Muscle layer of duodenum (tissue), 2 donors: ENCODE measurements at regions not wholly inside any gene's neighbourhood (a gene's known extent, or its start where the extent isn't known, plus 50 kb on each side); places are given as distances from the start of the nearest gene placed in this dataset.

ENCODE experiments used
- H3K27ac ChIP-seq: one replicate; pipeline ENCODE4 v1.7.0; 2013; ENCODE audit warnings: mild to moderate bottlenecking, low read length
- H3K27me3 ChIP-seq: one replicate; pipeline ENCODE4 v1.7.0; 2013; ENCODE audit warnings: low read depth, mild to moderate bottlenecking, control low read depth, low read length
- H3K36me3 ChIP-seq, 2 donors: one replicate each; pipeline ENCODE4 v1.7.0; 2013; ENCODE audit warnings: low read length in 2 of 2, control low read depth in 1 of 2, mild to moderate bottlenecking in 1 of 2; ENCODE audit not compliant: insufficient read depth in 2 of 2, control insufficient read depth in 1 of 2
- H3K4me1 ChIP-seq, 2 donors: one replicate each; pipeline ENCODE4 v1.7.0; 2013; ENCODE audit warnings: low read length in 2 of 2, mild to moderate bottlenecking in 2 of 2, control low read depth in 1 of 2, moderate library complexity in 1 of 2; ENCODE audit not compliant: insufficient read depth in 2 of 2, control insufficient read depth in 1 of 2
- H3K4me3 ChIP-seq, 2 donors: one replicate each; pipeline ENCODE4 v1.7.0; 2013; ENCODE audit warnings: low read length in 2 of 2, low read depth in 1 of 2, mild to moderate bottlenecking in 1 of 2
- H3K9me3 ChIP-seq, 2 donors: one replicate each; pipeline ENCODE4 v1.7.0; 2013; ENCODE audit warnings: low read length in 2 of 2, control low read depth in 1 of 2, mild to moderate bottlenecking in 1 of 2; ENCODE audit not compliant: control insufficient read depth in 1 of 2
- donor health status: healthy.

- Histone ChIP-seq H3K9me3 (no peaks in the 10 kb centered on the region), H3K27me3 (no peaks in the 10 kb centered on the region), H3K4me3 (no peak overlapping the region), H3K36me3 (no peaks in the 10 kb centered on the region), H3K4me1 (no peaks in the 10 kb centered on the region), H3K27ac (no peak overlapping the region)
Observed at GRCh38 chr12:87879141-87879540, 150.1 kb downstream of the C12orf50 start.

DNA sequence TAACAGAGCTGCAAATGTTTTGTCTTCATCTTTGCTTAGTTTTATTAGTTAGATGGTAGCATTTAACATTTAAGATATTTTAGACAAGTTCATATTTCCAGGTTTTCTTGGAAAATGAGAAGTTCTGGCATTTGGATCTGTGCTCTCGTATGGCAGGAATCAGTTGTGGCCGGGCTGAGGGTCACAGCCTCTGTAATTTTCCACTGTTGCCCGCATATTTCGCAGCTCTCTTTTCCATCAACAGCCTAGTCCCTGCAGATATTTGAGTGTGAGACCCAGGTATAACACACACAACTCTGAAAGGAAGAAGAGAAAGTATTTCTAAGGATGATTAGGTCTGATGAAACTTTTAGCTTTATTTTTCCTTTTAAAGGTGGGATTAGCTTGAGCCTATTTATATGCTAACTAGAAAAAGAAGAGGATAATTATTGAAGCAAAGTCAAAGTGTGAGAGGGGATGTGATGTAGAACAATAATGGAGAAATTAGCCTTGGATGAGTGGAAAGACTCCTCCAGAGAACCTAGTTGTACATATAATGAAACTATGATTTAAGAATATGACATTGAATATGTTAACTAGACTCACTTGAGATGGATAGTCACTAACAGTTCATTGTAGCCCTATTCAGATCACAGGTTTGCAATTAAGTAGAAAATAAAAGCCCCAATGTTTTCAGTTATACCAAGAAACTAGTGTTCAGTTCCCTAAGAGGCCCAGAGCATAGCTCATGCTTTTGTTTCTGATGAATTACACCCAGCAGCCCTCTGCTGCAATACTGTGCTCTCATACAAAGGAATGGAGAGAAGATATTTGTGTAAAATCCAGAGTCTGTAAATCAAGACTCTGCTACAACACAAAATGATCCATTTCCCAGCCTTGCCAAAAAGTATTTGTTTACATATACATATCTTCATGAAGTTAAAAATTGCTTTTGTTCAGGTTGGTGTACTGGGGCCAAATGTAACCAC lies 158.4 kb downstream of the C12orf50 start:
- no peak overlapping the region for H3K4me3 ChIP-seq
- no peaks in the 10 kb centered on the region for H3K36me3 ChIP-seq
- H3K27ac ChIP-seq = no peak overlapping the region
- peaks cover 0 to 5% of the 10 kb centered on the region in 2 donors for H3K4me1 ChIP-seq
- no peaks in the 10 kb centered on the region for H3K9me3 ChIP-seq
- H3K27me3 ChIP-seq = no peaks in the 10 kb centered on the region

DNA sequence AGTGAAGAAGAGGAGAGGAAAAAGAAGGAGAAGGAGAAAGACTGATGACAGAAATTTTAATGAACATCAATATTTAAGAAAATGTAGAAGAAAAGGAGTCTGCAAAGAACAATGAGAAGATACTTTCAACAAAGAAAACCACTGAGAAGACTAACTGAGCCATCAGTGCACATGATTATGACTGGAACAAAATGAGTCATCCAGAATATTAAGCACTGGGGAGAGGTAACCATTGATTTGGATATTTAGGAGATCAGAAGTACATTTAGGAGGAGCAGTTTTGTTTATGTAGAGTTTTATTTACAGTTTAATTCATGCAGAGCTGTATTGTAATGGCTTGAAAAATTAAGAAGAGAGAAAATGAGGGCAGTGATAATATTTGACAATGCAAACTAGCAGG lies 159.1 kb downstream of the C12orf50 start:
- Histone ChIP-seq H3K36me3 (no peaks in the 10 kb centered on the region), H3K4me1 (peaks cover 0 to 5% of the 10 kb centered on the region in 2 donors), H3K4me3 (no peak overlapping the region), H3K27ac (no peak overlapping the region), H3K9me3 (no peaks in the 10 kb centered on the region), H3K27me3 (no peaks in the 10 kb centered on the region)

- Histone ChIP-seq H3K27ac (no peak overlapping the region), H3K27me3 (no peaks in the 10 kb centered on the region), H3K36me3 (no peaks in the 10 kb centered on the region), H3K4me1 (peaks cover 0 to 5% of the 10 kb centered on the region in 2 donors), H3K4me3 (no peak overlapping the region), H3K9me3 (no peaks in the 10 kb centered on the region)
Observed at GRCh38 chr12:87866578-87867292, 162.5 kb downstream of the C12orf50 start.

DNA sequence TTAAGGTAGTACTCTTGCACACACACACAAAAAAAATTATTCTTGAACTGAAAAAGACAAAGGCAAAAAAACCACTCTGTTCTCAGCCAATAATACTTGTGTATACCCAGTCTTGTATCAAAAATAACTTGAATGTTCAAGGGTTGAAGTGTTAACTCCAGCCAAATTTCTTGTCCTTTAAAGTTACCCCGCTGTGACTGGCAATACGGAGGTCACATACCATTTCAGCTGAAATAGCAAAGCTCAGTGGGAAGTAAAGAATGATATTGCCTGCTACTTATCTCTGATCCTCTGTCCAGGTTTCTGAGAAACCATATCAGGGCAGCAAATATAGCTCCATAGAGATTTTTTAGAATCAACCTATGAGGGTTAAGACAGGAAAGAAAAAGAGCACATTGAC lies 167.4 kb downstream of the C12orf50 start:
- Histone ChIP-seq H3K9me3 (no peaks in the 10 kb centered on the region), H3K4me3 (no peak overlapping the region), H3K4me1 (peaks cover 0 to 5% of the 10 kb centered on the region in 2 donors), H3K27me3 (no peaks in the 10 kb centered on the region), H3K27ac (no peak overlapping the region), H3K36me3 (no peaks in the 10 kb centered on the region)

GRCh38 chr12:87853448-87854003 lies 175.7 kb downstream of the C12orf50 start:
- no peak overlapping the region for H3K4me3 ChIP-seq
- H3K27ac ChIP-seq = no peak overlapping the region
- no peaks in the 10 kb centered on the region for H3K36me3 ChIP-seq
- H3K27me3 ChIP-seq = no peaks in the 10 kb centered on the region
- no peaks in the 10 kb centered on the region for H3K4me1 ChIP-seq
- H3K9me3 ChIP-seq = no peaks in the 10 kb centered on the region

DNA sequence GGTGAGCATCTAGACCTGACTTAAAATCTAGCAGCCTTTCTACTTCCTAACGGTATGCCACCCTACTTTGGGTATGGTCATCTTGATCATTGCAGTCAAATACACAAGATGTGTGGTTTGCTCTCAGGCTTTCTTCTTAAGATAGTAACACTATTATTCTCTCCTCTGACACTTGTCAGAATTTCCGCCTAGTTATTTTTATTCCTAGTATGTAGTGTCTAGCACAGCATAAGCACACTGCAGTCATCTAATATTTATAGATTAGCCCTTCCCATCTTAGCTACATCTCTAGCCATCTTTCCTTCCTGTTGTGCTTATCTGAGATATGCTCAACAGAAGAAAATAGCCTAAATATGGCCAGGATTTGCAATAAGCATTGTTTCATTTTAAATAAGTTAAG lies 180.1 kb downstream of the C12orf50 start:
- Histone ChIP-seq H3K4me1 (no peaks in the 10 kb centered on the region), H3K36me3 (no peaks in the 10 kb centered on the region), H3K9me3 (no peaks in the 10 kb centered on the region), H3K4me3 (no peak overlapping the region), H3K27ac (no peak overlapping the region), H3K27me3 (no peaks in the 10 kb centered on the region)

DNA sequence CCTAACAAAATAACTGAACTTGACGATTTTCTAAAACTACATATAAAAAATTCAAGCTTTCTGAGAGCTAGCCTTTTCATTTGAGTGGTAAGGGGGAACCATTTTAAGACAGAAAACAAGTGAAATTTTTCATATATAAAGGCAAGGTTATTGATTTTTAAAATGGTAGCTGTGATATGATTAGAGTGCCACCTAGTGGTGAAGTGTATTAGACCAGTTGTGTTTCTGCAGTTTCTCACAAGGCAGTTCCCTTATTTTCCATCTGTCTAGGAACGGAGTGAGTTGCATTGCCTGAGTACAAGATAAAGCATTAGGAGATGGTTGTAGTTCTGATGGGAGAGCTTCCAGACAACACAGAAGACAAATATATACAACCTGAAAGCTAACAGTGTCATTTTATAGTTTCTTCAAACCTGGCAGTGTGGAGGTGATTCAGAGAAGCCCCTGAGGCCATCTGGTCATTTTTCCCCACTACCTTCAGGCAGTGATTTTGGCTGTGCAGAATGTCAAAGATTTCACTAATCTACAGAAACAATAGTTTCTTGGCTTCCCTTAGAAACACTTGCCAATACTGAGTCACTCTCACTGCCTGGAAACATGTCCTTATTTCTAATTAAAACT lies 180.8 kb downstream of the C12orf50 start:
- H3K27ac ChIP-seq = no peak overlapping the region

DNA sequence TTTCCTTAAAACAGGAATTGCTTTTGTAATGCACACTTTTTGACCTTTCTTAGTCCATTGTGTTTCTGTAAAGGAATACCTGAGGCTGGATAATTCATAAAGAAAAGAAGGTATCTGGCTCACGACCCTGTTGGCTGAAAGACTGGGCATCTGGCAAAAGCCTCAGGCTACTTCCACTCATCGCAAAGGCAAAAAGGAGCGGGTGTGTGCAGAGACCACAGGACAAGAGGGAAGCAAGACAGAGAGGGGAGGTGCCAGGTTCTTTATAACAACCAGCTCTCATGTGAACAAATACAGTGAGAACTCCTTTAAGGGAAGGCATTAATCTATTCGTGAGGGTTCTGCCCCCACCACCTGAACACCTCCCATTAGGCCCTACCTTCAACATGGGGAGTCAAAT lies 182.1 kb downstream of the C12orf50 start:
- no peak overlapping the region for H3K4me3 ChIP-seq
- H3K9me3 ChIP-seq = no peaks in the 10 kb centered on the region
- H3K27ac ChIP-seq = no peak overlapping the region
- no peaks in the 10 kb centered on the region for H3K27me3 ChIP-seq
- no peaks in the 10 kb centered on the region for H3K36me3 ChIP-seq
- no peaks in the 10 kb centered on the region for H3K4me1 ChIP-seq

More for the DNA sequence above, 180.8 kb downstream of the C12orf50 start:
- Histone ChIP-seq H3K27me3 (no peaks in the 10 kb centered on the region), H3K36me3 (no peaks in the 10 kb centered on the region), H3K4me3 (no peak overlapping the region), H3K9me3 (no peaks in the 10 kb centered on the region), H3K4me1 (no peaks in the 10 kb centered on the region)

- H3K9me3 ChIP-seq = no peaks in the 10 kb centered on the region
- H3K4me1 ChIP-seq = no peaks in the 10 kb centered on the region
- no peaks in the 10 kb centered on the region for H3K36me3 ChIP-seq
- H3K4me3 ChIP-seq = no peak overlapping the region
- no peak overlapping the region for H3K27ac ChIP-seq
- H3K27me3 ChIP-seq = no peaks in the 10 kb centered on the region
Observed at GRCh38 chr12:87846045-87846444, 183.2 kb downstream of the C12orf50 start.

DNA sequence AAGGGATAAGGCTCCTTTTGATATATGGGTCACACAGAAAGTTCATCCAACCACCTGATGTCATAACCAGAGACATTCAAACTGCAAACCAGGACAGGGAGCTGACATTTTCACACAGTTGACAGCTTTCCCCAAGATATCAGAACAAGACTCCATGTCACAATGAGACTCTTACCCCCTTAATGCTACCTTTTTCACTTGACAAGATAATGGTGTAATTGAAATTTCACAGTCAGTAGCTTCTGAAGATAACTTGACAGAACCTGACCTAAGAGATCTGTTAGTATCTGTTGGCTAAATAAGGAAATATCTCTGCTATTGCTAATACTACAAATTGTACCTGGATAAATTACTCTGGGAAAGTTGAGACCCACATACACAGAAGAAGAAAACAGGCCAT lies 187.3 kb downstream of the C12orf50 start:
- no peaks in the 10 kb centered on the region for H3K27me3 ChIP-seq
- no peak overlapping the region for H3K27ac ChIP-seq
- H3K36me3 ChIP-seq = no peaks in the 10 kb centered on the region
- H3K9me3 ChIP-seq = no peaks in the 10 kb centered on the region
- no peak overlapping the region for H3K4me3 ChIP-seq
- H3K4me1 ChIP-seq = no peaks in the 10 kb centered on the region
